GM18502 (cell line): ENCODE measurements at regions not wholly inside any gene's neighbourhood (a gene's known extent, or its start where the extent isn't known, plus 50 kb on each side); places are given as distances from the start of the nearest gene placed in this dataset.
"Not testable (repeated sequence)": the region's sequence is repeated elsewhere in the genome, so short reads cannot be mapped to it uniquely, and the experiment has no call there.

ENCODE experiments used
- ATAC-seq: cut with Tn5 transposase; IDR thresholded peaks from one replicate; pipeline ENCODE4 v1.9.1; 2021; ENCODE audit warnings: mild to moderate bottlenecking; ENCODE audit not compliant: unreplicated experiment, poor library complexity

DNA sequence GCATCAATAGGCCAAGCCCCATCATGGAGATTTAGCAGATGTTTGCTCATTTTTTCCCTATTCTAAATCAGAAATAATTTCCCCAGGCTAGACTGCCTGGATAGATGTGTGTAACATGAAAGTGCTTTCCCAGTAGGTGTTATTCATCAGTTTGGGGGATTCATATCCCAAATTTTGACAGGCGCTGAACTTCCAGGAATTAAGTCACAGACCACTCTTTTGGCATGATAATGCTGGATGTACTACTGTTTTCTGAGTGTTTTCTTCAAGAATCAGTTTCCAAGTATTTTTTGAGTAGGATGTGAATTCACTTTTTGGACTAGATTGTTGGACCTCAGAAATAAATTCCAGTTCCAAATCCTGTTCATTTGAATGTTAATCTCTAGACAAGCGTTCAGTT, 637.4 kb downstream of the REEP3 start:
- ATAC-seq, result no peak

DNA sequence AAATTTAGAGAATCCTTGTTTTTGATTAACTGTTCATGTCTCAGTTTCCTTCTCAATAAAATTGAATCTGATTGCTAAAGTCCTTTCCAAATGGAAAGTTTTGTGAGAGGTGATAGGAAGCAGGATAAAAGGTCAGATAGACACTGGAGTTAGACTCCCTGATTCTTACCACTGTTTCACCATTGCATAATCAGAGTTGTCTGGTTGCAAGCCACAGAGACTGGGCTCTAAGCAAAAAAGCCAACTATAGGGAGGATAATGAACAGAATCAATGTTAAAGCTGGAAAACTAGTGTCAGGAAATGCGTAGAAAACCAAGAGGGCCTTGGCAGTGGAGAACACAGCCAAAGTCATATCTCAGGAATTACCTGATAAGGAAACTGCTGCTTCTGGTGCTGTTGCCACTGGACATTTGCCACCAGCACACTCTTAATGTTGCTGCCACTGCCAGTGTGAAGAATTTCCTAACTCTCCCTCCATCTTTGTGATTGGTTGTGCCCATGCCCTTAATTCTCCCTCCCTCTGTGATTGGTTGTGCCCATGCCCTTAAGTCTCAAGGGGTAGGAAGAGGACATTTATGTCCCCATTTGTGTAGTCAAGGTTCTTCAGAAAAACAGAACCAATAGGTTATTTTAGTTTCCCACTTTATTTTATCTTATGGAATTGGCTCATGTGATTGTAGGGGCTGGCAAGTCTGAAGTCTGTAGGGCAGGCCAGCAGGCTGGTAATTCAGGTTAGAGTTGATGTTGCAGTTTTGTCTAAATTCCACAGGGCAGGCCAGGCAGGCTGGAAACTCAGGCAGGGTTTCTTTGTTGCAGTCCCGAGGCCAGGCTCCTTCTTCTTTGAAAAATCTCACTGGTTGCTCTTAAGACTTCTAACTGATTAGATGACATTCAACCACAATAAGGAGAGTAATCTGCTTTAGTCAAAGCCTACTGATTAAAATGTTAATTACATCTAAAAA, 639.0 kb downstream of the REEP3 start:
- no peak for ATAC-seq

DNA sequence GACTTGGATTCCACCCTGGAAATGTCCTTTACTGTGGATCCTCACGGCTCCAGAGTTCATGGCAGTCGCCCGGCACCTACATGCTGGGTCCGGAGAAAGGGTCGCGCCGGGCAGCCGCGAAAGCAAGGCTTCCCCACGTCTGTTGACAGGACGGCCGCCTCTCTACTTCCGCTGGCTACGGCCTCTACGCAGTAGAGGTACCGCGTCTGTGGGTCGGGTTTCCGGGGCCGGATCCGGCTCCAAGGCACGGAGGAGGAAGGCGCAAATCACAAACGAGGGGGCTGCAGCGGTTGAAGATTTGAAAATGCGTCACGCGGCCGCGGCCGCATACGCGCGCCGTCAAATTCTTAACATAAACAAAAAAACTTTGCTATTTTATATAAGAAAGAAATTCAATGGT, 649.6 kb downstream of the REEP3 start:
- no peak for ATAC-seq

DNA sequence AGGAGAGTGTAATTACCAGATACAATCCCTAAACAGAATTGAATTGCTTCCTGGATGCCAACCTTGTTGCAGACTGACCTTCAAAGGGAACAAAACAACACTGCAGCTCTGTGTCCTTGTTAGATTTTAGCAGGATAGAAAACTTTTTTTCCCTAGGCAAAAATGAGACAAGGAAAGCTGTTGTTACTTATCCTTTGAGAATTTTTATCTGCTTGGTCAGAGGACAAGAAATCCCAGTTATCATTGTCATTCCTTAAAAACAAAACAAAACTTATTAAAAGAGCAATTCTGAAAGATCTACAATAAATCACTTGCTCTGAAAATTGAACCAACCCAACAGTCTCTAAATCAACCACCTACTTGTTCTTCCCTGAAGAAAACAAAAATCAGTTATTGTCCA, 652.6 kb downstream of the REEP3 start:
- ATAC-seq, result no peak

DNA sequence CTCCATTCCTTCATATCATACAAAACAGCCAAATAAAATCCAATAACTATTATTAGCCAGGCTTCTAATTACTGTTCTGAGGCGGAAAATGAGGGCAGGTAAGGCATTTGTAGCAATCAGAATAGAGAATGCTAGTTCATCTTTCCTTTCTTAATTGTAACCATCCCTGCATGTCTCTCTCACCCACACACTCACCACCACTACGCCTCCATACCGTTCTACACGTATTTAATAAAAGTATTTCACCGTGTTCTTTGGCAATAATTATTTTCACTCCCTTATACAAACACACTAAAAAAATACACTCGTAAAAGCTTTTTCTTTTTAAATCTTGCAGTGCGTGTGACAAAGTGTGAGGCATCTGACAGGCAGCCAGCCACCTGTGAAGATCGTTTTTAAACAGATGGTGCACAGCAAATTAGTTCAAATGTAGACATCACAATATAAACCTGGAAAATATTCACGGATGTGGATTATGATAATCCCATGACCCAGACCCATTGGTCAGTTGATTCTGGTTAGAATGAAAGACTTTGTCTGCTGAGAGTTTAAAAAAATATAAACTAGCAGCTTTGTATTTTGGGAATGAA, 653.6 kb downstream of the REEP3 start:
- ATAC-seq, result no peak

DNA sequence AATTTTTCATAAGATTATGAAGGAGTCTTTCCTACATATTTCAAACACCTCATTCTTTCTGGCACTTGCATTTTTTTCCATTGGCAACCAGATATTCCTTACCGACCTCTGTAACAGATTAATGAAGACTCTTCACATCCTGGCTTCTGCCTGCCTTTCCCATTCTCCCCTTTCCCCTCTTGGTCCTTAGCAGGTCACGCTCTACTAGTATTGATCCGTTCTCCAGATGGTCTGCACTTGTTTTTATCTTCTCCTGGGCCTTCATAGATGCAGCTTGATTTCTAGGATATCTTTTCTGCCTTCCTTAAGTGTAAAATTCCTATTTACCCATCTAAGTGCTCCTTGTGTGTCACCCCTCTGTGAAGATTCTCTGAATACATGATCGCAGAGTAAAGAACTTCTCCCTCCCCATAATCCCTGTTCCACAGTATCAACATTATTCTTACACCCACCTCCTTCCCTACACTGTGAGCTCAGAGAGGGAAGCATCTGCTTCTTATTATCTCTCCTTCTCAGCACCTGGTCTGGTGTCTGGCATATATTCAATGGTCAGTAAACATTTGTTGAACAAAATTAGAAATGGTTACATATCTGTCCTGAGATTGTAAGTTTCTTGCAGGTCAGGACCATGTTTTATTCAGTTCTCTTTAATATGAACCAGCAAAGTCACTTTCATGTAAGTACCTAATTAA, 654.2 kb downstream of the REEP3 start:
- no peak for ATAC-seq

DNA sequence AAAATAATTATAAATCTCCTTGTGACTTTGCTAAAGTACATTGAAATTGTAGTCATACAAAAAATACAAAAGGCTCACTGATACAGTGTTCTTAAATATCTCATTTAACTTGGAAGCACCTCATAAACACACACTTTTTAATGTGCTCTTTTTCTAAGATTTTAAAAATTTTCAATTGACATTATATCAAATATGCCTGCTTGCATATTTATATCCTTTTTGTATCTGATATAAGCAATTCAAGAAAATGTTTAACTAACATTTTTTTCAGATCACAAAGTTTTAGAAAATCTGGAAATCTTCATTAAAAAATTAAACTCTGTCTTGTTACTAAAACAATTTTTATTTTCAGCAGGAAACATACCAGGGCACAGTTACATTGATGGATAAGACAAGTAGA, 661.5 kb downstream of the REEP3 start:
- no peak for ATAC-seq

DNA sequence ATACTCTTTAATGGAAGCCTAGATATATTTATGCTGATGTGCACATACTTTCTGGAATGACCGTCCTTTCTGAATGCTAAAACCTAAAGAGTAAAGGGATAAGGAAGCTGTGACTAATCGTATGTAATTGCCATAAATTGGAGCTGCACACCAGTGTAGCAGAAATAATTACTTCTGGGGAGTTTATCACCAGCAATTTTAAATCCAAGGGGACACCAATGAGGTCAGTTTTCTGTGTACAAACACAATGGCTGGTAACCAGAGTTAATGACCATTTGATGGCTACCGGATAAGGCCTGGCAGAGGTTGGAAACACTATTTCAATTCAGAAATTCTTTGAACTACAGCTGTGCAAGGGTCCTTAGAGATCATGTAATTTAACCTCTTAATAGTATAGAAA, 670.1 kb downstream of the REEP3 start:
- ATAC-seq, result no peak

DNA sequence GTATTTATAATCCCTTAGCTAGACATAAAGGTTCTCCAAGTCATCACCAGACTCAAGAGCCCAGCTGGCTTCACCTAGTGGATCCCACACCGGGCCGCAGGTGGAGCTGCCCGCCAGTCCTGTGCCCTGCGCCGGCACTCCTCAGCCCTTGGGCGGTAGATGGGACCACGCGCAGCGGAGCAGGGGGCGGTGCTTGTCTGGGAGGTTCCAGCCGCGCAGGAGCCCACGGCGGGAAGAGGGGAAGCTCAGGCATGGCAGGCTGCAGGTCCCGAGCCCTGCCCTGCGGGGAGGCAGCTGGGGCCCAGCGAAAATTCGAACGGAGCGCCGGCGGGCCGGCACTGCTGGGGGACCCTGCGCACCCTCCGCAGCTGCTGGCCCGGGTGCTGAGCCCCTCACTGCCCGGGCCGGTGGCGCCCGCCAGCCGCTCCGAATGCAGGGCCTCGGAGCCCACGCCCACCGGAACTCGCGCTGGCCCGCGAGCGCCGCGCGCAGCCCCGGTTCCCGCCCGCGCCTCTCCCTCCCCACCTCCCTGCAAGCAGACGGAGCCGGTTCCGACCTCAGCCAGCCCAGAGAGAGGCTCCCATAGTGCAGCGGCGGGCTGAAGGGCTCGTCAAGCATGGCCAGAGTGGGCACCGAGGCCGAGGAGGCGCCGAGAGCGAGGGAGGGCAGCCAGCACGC, 675.6 kb downstream of the REEP3 start:
- ATAC-seq, result no peak

DNA sequence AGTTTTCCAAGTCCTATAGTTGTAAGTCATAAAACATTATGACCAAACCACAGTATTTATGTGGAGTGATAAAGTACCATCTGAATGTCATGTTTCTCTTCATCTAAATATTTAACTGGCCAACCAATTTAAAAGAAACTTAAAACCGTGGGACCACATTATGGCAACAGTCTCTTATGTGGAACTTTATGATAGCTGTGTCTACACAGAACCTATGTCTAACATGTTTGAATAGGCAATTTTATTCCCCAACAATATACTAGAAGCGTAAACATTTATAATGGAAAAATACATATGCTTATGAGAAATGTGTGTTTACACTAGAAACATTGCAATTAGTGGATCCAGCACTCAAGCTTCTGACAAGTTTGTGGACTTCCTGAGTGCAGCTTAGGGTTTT, 680.7 kb downstream of the REEP3 start:
- no peak for ATAC-seq

DNA sequence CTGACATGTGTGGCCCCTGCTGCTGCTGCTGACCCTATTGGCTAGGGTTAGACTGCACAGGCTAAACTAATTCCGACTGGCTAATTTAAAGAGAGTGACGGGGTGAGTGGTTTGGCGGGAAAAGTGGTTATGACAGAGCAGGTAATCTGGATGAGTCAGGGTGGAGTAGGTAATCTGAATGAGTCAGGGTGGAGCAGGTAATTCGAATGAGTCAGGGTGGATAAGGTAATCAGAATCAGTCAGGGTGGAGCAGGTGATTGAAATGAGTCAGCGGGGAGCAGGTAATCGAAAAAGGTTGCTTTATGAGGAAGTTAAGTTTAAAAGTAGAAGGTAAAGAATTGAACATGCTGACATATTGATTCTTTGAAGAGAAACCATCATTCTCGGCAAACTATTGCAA, 683.3 kb downstream of the REEP3 start:
- not testable (repeated sequence) for ATAC-seq

DNA sequence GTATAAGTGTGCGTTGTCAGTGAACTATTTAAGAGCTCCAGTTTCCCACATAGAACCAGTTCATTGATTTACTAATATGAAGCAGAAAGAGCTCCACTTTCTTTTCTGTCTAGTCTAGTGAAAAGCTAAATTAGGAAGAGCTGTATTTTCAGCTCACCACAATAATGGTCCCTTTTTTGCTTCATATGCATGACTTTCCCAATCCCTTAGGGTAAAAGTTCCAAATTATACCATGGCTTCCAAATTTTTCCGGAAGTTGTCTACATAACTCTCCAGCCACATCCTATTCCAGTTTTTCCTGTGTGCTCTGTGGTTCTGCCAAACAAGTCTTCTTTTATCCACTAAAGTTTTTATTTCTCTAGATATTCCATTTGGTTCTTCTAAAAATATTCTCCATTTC, 685.2 kb downstream of the REEP3 start:
- no peak for ATAC-seq

DNA sequence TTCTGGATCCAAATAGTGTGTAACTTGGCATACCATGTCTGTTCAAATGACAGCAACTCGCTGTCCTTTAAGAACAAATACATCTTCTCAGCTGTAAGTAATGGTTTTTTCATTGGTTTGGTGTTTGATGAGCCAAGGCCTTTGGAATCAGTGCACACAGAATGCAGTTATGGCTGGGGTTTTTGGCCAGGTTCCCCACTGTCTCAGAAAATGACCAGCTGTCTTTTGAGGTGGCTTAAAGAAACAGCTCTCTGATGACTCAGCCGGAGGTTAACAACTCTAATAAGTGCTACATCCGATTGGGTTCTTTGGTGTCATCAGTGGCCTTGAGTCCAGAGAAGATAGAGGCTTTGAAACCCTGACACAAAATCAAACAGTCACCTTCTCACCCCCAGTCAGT, 688.4 kb downstream of the REEP3 start:
- ATAC-seq, result no peak

DNA sequence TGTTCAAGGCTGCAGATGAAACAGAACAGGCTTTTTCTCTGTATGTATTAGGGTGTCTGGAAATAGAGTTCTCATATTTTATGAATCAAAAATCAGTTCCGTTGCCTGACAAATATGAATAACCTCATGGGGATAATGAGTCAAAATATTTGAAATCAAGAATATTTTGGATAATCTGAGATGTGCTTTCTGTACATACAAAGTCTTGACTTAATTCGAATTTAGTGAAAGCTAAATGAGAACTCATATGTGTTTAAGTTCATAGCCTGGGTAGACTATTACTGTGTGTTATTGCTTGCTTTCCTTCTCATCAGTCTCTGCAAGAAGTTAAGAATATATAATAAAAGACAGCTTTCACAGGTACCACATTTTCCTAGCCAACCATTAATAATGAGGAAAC, 689.0 kb downstream of the REEP3 start:
- no peak for ATAC-seq

DNA sequence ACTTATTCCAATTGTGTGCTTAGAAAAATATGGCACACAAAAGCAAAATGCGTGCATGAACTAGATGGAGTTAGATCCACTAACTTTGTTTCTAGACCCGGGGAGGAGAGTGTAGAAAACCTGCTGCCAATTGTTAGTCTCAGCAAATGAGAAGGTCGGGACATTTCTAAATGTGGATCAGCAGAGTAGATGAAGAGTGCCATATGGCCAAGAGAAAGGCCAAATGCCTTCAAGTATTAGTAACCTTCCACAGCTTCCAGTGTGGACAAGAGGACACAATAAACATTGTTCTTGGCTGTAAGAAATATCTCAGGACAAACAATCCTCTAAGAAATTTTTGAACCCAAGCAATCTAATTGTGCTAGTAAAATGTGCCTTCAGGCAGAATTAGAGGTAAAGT, 690.3 kb downstream of the REEP3 start:
- no peak for ATAC-seq

DNA sequence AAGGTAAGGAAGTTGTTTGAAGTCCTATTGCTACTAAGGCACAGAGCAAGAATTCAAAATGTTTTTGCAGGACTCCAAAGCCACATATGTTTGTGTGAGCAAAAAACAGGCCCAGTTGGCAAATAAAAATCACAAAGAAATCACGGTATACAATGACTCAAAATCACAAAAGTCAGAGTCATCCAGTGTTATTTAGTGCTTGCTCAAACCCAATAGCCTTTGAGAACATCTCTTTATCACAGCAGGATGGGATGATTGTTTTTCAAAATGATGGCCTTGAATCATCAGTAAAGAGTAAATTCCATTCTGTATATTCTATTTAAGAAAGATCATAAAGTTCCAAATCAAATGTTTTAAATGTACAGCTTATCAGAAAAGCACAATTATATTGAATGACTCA, 693.9 kb downstream of the REEP3 start:
- ATAC-seq, result no peak

DNA sequence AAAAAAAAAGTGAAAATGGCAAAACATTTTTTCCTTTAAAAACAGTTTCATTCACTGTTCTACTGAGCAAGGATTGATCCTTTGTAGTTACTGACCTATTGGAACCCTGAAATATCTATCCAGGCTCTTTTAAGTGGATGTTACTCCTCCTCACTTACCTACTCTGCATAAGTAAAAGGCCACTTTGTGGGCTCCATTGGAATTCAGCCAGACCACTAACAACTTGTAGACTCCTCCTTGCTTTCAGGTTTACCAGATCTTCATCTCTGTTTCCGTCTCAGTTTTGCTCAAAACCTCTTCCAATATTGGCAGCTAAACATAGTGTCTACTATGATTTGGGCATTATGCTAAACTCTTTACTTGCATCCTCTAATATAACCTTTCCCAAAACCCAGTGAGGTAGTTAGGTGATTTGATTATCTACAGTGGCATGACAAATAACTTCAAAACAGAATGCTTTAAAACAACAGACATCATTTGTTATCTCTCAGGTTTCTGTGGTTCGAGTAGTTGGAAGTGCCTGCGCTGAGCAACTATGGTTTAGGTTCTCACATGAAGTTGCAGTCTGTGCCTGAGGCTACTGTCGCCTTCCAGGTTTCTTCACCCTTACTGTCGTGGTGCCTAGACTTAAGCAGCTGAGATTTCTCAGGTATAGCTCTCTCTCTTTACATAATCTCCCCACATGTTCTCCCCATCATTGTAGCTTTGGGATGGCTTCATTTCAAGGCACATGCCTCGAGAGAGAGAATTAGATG, 698.2 kb downstream of the REEP3 start:
- no peak for ATAC-seq

DNA sequence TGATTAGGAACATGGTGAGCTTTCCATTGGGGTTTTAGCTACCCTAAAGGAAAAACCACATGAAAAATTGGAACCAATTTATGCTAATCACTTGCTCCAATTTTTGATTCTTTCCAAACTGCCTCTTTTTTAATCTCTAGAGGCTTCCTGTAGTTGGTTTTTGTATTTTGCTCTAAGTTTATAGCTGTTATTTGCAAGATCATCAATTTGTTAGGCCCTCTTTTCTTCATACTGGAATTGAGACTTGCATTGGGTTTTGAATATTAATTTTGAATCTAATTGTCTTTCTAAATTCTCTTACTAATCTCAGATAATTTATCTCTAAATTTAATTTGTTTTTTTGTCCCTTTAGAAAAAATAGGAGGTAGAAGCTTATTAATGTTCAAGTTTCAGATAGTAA, 713.3 kb downstream of the REEP3 start:
- no peak for ATAC-seq

DNA sequence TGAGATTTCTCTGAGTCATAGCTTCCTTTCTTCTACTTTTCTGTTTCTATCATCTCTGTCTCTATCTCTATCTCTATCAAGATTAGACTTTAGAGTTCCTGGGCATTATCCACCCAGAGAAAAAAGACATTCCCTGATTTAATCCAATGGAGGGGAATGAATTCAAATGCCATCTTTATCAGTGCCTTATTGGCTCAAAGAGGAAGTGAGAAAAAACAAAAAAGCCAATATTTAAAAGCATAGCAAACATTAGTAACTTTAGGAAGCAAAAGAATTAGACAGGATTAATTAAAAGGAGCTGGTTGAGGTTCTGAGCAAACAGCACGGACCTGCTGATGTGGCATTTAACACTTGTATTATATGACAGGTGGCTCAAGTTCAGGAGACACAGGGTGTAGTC, 736.5 kb downstream of the REEP3 start:
- ATAC-seq, result no peak

DNA sequence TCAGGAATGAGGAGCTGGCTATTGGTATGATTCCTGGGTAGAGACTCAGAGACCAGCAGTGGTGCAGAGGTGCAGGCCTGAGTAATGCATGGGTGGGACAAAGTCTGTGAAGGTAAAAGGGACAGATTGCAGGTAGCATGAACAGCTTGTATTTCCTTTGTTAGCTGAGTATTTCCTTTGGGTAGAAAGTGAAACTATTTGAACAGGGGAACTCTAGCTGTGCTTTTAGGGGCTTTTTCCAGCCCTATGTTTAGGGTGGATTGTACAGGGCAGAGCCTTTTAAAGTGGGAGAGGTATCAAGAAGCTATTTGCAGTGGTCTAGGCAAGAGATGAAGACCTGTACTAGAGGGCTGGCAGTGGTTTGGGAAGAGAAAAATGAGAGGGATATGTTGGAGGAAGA, 739.9 kb downstream of the REEP3 start:
- ATAC-seq, result peak; percentile 89
